IPS-NIHi7 (cell line): ENCODE measurements at regions not wholly inside any gene's neighbourhood (a gene's known extent, or its start where the extent isn't known, plus 50 kb on each side); places are given as distances from the start of the nearest gene placed in this dataset.
"Not testable (repeated sequence)": the region's sequence is repeated elsewhere in the genome, so short reads cannot be mapped to it uniquely, and the experiment has no call there.

Source experiments
- DNase-seq: peaks from one replicate; pipeline ENCODE4 v3.0.0; 2012; ENCODE audit warnings: mixed read lengths; ENCODE audit errors: extremely low spot score

- DNase-seq, result no peak
These were observed 214.9 kb upstream of the MON1B start for GRCh38 chr16:76976101-76976500.

- no peak for DNase-seq
These were observed 214.2 kb upstream of the MON1B start for GRCh38 chr16:76976756-76977155.

GRCh38 chr16:76984196-76984595, 206.8 kb upstream of the MON1B start:
- DNase-seq, result no peak

GRCh38 chr16:76985392-76986045, 205.5 kb upstream of the MON1B start:
- DNase-seq, result no peak

- DNase-seq, result no peak
These were observed 202.5 kb upstream of the MON1B start for GRCh38 chr16:76988526-76988925.

GRCh38 chr16:77002644-77003043, 188.3 kb upstream of the MON1B start:
- no peak for DNase-seq

GRCh38 chr16:77009453-77009852, 181.5 kb upstream of the MON1B start:
- DNase-seq, result no peak

- DNase-seq, result no peak
These were observed 176.5 kb upstream of the MON1B start for GRCh38 chr16:77014441-77014840.

GRCh38 chr16:77030600-77030999, 160.4 kb upstream of the MON1B start:
- no peak for DNase-seq

GRCh38 chr16:77033516-77033915, 157.5 kb upstream of the MON1B start:
- no peak for DNase-seq

- no peak for DNase-seq
These were observed 155.6 kb upstream of the MON1B start for GRCh38 chr16:77035361-77035760.

GRCh38 chr16:77037696-77038347, 153.2 kb upstream of the MON1B start:
- no peak for DNase-seq

GRCh38 chr16:77041468-77041867, 149.5 kb upstream of the MON1B start:
- no peak for DNase-seq

- peak; percentile 22 for DNase-seq
These were observed 147.9 kb upstream of the MON1B start for GRCh38 chr16:77043076-77043475.

- DNase-seq, result no peak
These were observed 144.8 kb upstream of the MON1B start for GRCh38 chr16:77046206-77046605.

GRCh38 chr16:77048085-77048484, 142.9 kb upstream of the MON1B start:
- no peak for DNase-seq

GRCh38 chr16:77049577-77049976, 141.4 kb upstream of the MON1B start:
- no peak for DNase-seq

- not testable (repeated sequence) for DNase-seq
These were observed 134.4 kb upstream of the MON1B start for GRCh38 chr16:77056597-77056996.

- DNase-seq, result no peak
These were observed 133.7 kb upstream of the MON1B start for GRCh38 chr16:77057161-77057774.

- DNase-seq, result no peak
These were observed 131.5 kb upstream of the MON1B start for GRCh38 chr16:77059446-77059845.

- DNase-seq, result no peak
These were observed 130.4 kb upstream of the MON1B start for GRCh38 chr16:77060614-77061013.

- DNase-seq, result no peak
These were observed 127.9 kb upstream of the MON1B start for GRCh38 chr16:77062878-77063675.

GRCh38 chr16:77063676-77064016, 127.3 kb upstream of the MON1B start:
- DNase-seq, result no peak
